ENCODE measurements at regions not wholly inside any gene's neighbourhood (a gene's known extent, or its start where the extent isn't known, plus 50 kb on each side); places are given as distances from the start of the nearest gene placed in this dataset.

DNA sequence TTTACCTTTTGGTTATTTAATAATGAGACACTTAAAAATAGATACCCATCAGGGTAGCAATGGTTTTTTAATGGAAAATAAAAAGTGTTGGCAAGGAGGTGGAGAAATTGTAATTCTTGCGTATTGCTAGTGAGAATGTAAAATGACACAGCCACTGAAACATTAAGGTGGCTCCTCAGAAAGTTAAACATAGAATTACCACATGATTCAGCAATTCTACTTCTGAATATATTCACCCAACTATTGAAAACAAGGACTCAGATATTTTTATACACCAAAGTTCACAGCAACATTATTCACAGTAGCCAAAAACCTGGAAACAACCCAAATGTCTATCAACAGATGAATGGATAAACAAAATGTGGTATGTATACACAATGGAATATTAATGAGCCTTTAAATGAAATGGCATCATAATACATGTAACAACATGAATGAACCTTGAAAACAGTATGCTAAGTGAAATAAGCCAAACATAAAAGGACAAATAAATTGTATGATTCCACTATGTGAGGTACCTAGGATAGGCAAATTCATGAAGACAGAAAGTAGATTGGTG is 163.5 kb downstream of the IMPG2 start:
- TF ChIP-seq, protein P1, sequence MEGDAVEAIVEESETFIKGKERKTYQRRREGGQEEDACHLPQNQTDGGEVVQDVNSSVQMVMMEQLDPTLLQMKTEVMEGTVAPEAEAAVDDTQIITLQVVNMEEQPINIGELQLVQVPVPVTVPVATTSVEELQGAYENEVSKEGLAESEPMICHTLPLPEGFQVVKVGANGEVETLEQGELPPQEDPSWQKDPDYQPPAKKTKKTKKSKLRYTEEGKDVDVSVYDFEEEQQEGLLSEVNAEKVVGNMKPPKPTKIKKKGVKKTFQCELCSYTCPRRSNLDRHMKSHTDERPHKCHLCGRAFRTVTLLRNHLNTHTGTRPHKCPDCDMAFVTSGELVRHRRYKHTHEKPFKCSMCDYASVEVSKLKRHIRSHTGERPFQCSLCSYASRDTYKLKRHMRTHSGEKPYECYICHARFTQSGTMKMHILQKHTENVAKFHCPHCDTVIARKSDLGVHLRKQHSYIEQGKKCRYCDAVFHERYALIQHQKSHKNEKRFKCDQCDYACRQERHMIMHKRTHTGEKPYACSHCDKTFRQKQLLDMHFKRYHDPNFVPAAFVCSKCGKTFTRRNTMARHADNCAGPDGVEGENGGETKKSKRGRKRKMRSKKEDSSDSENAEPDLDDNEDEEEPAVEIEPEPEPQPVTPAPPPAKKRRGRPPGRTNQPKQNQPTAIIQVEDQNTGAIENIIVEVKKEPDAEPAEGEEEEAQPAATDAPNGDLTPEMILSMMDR (IDR thresholded peaks at IDR 0.05), result no peak
- Histone ChIP-seq H3K4me3 (no peak overlapping the region), H3K4me1 (no peaks in the 10 kb centered on the region), H3K36me3 (no peaks in the 10 kb centered on the region), H3K9me3 (no peaks in the 10 kb centered on the region), H3K9ac (ENCODE audit: low read depth in 2 of 2, low read length in 2 of 2) (no peak overlapping the region), H3K27me3 (no peaks in the 10 kb centered on the region), H3K27ac (no peak overlapping the region)
- intact Hi-C loops (cut with DNase I), result no loop called here
- no peak for DNase-seq

DNA sequence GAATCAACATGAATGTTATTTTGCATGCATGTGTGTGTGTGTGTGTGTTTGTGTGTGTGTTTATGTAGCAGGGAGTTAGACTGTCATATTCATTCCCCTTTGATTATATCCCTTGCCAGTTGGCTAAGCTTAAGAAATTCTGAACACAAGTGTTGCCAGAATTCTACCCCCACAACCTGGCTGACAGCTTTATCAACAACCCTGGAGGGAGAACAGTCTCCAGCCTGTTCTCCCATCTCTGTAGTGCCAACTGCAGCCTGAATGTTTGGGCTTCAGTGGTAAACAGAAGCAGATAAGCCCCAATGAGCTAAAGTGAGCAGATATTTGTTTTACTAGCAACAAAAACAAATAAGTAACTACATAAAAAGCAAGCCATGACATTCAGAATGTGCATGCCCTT is 162.6 kb upstream of the ABI3BP start:
- no peaks in the 10 kb centered on the region for H3K4me1 ChIP-seq
- no peak for DNase-seq

DNA sequence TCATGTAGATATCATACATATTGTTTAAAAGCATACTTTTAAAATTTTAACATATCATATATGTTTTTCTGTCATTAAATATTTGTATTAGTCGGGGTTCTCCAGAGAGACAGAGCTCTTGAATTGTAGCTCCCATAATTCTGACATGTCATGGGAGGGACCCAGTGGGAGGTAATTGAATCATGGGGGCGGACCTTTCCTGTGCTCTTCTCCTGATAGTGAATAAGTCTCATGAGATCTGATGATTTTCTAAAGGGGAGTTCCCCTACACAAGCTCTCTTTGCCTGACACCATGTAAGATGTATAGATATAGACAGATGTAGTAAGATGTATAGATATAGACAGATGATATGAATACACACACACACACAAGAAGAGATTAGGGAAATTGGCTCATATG is 161.2 kb upstream of the ABI3BP start:
- Histone ChIP-seq H3K4me3 (no peak overlapping the region), H3K4me1 (no peaks in the 10 kb centered on the region), H3K36me3 (no peaks in the 10 kb centered on the region), H3K9me3 (no peaks in the 10 kb centered on the region), H3K27me3 (no peaks in the 10 kb centered on the region), H3K9ac (ENCODE audit: low read depth in 2 of 2, low read length in 2 of 2) (no peak overlapping the region), H3K27ac (no peak overlapping the region)
- no peak for DNase-seq
- intact Hi-C loops (cut with DNase I), result no loop called here
- TF ChIP-seq, protein P1 (IDR thresholded peaks at IDR 0.05), result no peak

More for the DNA sequence above, 162.6 kb upstream of the ABI3BP start:
- Histone ChIP-seq H3K9ac (ENCODE audit: low read depth in 2 of 2, low read length in 2 of 2) (no peak overlapping the region), H3K27ac (no peak overlapping the region), H3K4me3 (no peak overlapping the region), H3K36me3 (no peaks in the 10 kb centered on the region), H3K9me3 (no peaks in the 10 kb centered on the region), H3K27me3 (no peaks in the 10 kb centered on the region)
- intact Hi-C loops (cut with DNase I), result no loop called here
- TF ChIP-seq, protein P1 (IDR thresholded peaks at IDR 0.05), result no peak

DNA sequence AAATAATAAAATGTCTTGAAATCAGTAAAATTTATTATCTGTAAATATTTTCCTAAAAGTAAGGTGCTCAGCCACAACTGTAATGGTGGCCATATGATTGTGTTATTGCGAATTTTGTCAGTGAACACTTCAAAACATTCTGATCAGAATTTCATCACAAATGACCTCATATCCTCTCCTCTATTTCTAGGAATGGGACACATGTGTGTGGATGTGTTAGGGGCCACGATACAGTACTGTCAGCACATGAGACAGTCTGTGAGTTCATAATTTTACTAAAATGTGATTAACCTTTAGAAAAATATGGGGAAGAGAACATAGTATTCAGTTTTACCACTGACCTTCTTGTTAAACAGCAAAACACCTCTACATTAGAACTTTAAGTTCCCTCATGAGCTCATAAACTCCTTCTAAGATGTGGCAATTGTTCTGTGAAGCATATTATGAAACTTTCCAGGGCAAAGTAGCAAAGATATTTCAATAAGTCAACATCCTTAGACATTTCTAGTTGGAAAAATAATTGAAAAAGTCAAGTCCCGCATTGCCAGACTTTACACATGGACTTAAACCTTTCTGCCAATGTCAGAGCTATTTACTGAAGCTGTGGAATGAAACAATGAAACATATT is 158.2 kb upstream of the ABI3BP start:
- TF ChIP-seq, protein P1 (IDR thresholded peaks at IDR 0.05), result no peak
- Histone ChIP-seq H3K4me3 (no peak overlapping the region), H3K9ac (ENCODE audit: low read depth in 2 of 2, low read length in 2 of 2) (no peak overlapping the region), H3K4me1 (no peaks in the 10 kb centered on the region), H3K36me3 (no peaks in the 10 kb centered on the region), H3K27me3 (no peaks in the 10 kb centered on the region), H3K27ac (no peak overlapping the region), H3K9me3 (no peaks in the 10 kb centered on the region)
- intact Hi-C loops (cut with DNase I), result no loop called here
- no peak for DNase-seq

DNA sequence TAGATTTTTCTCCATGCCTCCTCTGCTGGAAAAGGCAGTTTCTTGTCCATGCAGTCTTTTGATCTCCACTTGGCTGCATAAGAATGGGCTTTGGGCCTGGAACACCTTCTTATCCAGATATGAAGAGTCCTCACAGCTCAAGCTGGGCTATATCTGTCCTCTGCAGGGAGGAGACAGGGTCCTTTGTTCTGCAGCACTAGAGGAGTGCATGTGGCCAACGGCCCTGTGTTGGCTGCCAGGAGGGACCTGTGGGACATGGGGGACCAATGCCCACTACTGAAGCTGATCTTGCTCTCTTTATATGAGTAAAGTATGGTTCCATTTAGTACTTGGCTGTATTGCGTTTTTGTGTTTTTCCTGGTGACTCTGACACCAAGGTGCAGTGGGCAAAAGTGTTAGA is 157.3 kb upstream of the ABI3BP start:
- DNase-seq, result no peak
- TF ChIP-seq, protein P1 (IDR thresholded peaks at IDR 0.05), result no peak
- no peaks in the 10 kb centered on the region for H3K4me1 ChIP-seq
- H3K9me3 ChIP-seq, result no peaks in the 10 kb centered on the region
- H3K9ac ChIP-seq (ENCODE audit: low read depth in 2 of 2, low read length in 2 of 2), result no peak overlapping the region
- no peak overlapping the region for H3K27ac ChIP-seq
- intact Hi-C loops (cut with DNase I), result no loop called here
- no peaks in the 10 kb centered on the region for H3K36me3 ChIP-seq
- H3K27me3 ChIP-seq, result no peaks in the 10 kb centered on the region
- H3K4me3 ChIP-seq, result no peak overlapping the region

Data from colonic mucosa (tissue), 4 donors.